ENCODE measurements at regions not wholly inside any gene's neighbourhood (a gene's known extent, or its start where the extent isn't known, plus 50 kb on each side); places are given as distances from the start of the nearest gene placed in this dataset.
"Not testable (repeated sequence)": the region's sequence is repeated elsewhere in the genome, so short reads cannot be mapped to it uniquely, and the experiment has no call there.

DNA sequence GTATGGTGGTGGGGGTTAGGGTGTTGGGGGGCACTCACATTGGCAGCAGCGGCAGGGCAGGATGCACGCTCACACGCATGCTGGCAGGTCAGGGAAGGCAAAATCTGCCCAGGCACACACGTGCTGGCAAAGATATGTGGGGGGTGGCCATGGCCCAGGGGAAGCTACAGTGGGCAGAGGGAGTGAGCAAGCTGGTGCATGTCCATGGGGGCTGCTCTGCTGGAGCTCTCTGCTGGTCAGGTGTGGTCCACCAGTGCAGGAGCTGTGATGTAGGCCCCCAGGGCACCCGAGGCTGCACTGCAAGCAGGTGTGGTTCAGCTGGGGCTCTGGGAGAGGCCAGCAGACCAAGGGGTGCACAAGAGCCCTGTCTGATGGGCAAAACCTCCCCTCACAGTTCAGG, 491.5 kb upstream of the TNP1 start:
- H3K4me3 ChIP-seq (ENCODE audit: low read length), result no peak overlapping the region
- 76% methylated on average over 5 of the region's 5 CpGs for WGBS
- no peaks in the 10 kb centered on the region for H3K9me3 ChIP-seq (ENCODE audit: insufficient read depth, low read depth, low read length)
- H3K9ac ChIP-seq (ENCODE audit: low read depth, low read length), result no peak overlapping the region
- no peaks in the 10 kb centered on the region for H3K27me3 ChIP-seq (ENCODE audit: insufficient read depth, low read length)
- no peaks in the 10 kb centered on the region for H3K4me1 ChIP-seq (ENCODE audit: insufficient read depth, low read length)
- no peak overlapping the region for H3K27ac ChIP-seq (ENCODE audit: low read depth, low read length)
- H3K36me3 ChIP-seq (ENCODE audit: insufficient read depth, low read length), result no peaks in the 10 kb centered on the region

DNA sequence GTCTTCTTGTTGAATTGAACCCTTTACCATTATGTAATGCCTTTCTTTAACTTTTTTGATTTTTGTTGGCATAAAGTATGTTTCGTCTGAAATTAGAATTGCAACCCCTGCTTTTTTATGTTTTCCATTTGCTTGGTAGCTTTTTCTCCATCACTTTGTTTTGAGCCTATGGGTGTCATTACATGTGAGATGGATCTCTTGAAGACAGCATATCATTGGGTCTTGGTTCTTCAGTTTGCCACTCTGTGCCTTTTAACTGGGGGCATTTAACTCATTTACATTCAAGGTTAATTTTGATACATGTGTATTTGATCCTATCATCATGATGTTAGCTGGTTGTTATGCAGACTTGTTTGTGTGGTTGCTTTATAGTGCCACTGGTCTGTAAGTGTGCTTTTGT, 489.4 kb upstream of the TNP1 start:
- no peaks in the 10 kb centered on the region for H3K9me3 ChIP-seq (ENCODE audit: insufficient read depth, low read depth, low read length)
- H3K4me3 ChIP-seq (ENCODE audit: low read length), result no peak overlapping the region
- no peaks in the 10 kb centered on the region for H3K4me1 ChIP-seq (ENCODE audit: insufficient read depth, low read length)
- H3K27ac ChIP-seq (ENCODE audit: low read depth, low read length), result no peak overlapping the region
- WGBS, result 0% methylated on average over 1 of the region's 1 CpG
- no peak overlapping the region for H3K9ac ChIP-seq (ENCODE audit: low read depth, low read length)
- H3K27me3 ChIP-seq (ENCODE audit: insufficient read depth, low read length), result no peaks in the 10 kb centered on the region
- no peaks in the 10 kb centered on the region for H3K36me3 ChIP-seq (ENCODE audit: insufficient read depth, low read length)

DNA sequence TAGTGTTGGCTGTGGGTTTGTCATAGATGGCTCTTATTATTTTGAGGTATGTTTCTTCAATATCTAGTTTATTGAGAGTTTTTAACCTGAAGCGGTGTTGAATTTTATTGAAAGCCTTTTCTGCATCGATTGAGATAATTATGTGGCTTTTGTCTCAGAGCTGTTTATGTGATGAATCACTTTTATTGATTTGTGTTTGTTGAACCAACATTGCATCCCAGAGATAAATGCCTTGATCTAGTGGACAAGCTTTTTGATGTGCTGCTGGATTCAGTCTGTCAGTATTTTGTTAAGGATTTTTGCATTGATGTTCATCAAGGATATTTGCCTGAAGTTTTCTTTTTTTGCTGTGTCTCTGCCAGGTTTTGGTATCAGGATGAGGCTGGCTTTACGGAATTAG, 487.8 kb upstream of the TNP1 start:
- H3K9me3 ChIP-seq (ENCODE audit: insufficient read depth, low read depth, low read length); H3K27me3 ChIP-seq (ENCODE audit: insufficient read depth, low read length); H3K9ac ChIP-seq (ENCODE audit: low read depth, low read length); H3K36me3 ChIP-seq (ENCODE audit: insufficient read depth, low read length); H3K4me3 ChIP-seq (ENCODE audit: low read length); H3K4me1 ChIP-seq (ENCODE audit: insufficient read depth, low read length); H3K27ac ChIP-seq (ENCODE audit: low read depth, low read length): not testable (repeated sequence)
- 46% methylated on average over 2 of the region's 3 CpGs for WGBS

DNA sequence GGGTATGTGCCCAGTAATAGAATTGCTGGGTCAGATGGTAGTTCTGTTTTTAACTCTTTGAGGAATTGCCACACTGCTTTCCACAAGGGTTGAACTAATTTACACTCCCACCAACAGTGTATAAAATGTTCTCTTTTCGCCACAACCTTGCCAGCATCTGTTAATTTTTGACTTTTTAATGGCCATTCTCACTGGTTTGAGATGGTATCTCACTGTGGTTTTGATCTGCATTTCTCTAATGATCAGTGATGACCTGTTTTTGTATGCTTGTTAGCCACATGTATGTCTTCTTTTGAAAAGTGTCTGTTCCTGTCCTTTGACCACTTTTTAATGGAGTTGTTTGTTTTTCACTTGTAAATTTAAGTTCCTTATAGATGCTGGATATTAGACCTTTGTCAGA, 486.2 kb upstream of the TNP1 start:
- not testable (repeated sequence) for H3K9me3 ChIP-seq (ENCODE audit: insufficient read depth, low read depth, low read length)

DNA sequence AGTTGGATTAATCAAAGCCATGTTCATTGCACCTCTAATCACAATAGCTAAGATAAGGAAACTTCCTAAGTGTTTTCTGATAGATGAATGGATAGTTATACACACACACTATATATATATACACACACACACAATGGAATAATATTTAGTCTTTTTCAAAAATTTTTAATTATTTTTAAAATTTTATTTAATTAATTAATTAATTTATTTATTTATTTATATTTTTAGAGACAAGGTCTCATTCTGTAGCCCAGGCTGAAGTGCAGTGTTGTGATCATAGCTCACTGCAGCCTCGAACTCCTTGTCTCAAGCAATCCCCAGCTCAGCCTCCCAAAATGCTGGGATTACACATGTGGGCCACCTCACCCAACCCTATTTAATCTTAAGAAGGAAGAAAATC, 481.0 kb upstream of the TNP1 start:
- Histone ChIP-seq H3K4me1 (ENCODE audit: insufficient read depth, low read length) (peaks cover 11% of the 10 kb centered on the region; the same call in 1 of the 2 replicates), H3K27me3 (ENCODE audit: insufficient read depth, low read length) (no peaks in the 10 kb centered on the region), H3K4me3 (ENCODE audit: low read length) (no peak overlapping the region), H3K36me3 (ENCODE audit: insufficient read depth, low read length) (no peaks in the 10 kb centered on the region), H3K27ac (ENCODE audit: low read depth, low read length) (no peak overlapping the region), H3K9ac (ENCODE audit: low read depth, low read length) (no peak overlapping the region), H3K9me3 (ENCODE audit: insufficient read depth, low read depth, low read length) (no peaks in the 10 kb centered on the region)
- WGBS, result 77% methylated on average over 1 of the region's 1 CpG

More for the DNA sequence above, 486.2 kb upstream of the TNP1 start:
- 87% methylated on average over 1 of the region's 1 CpG for WGBS
- H3K4me1 ChIP-seq (ENCODE audit: insufficient read depth, low read length); H3K27me3 ChIP-seq (ENCODE audit: insufficient read depth, low read length); H3K4me3 ChIP-seq (ENCODE audit: low read length); H3K27ac ChIP-seq (ENCODE audit: low read depth, low read length); H3K9ac ChIP-seq (ENCODE audit: low read depth, low read length); H3K36me3 ChIP-seq (ENCODE audit: insufficient read depth, low read length): not testable (repeated sequence)

DNA sequence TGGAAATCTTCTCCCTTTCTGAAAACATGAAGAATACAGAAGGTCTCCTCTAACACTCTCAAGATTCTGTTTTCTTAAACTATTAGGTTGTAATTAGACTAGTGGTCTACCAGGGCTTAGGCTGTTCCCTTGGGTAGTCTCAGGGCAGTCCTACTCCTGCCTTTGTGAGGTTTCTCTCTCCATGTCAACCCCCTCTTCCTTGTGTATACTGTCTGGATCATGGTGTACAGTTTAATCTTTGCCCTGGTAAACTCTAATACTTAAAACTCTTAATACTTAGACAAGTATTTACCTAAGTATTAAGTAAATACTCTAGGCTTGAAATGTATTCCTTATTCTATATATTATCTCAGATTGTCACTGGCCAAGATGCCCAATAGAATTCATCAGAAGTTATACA, 480.3 kb upstream of the TNP1 start:
- Histone ChIP-seq H3K4me1 (ENCODE audit: insufficient read depth, low read length) (peaks cover 14% of the 10 kb centered on the region; the same call in 1 of the 2 replicates), H3K9ac (ENCODE audit: low read depth, low read length) (no peak overlapping the region), H3K4me3 (ENCODE audit: low read length) (no peak overlapping the region), H3K9me3 (ENCODE audit: insufficient read depth, low read depth, low read length) (no peaks in the 10 kb centered on the region), H3K27ac (ENCODE audit: low read depth, low read length) (no peak overlapping the region), H3K27me3 (ENCODE audit: insufficient read depth, low read length) (no peaks in the 10 kb centered on the region), H3K36me3 (ENCODE audit: insufficient read depth, low read length) (no peaks in the 10 kb centered on the region)

DNA sequence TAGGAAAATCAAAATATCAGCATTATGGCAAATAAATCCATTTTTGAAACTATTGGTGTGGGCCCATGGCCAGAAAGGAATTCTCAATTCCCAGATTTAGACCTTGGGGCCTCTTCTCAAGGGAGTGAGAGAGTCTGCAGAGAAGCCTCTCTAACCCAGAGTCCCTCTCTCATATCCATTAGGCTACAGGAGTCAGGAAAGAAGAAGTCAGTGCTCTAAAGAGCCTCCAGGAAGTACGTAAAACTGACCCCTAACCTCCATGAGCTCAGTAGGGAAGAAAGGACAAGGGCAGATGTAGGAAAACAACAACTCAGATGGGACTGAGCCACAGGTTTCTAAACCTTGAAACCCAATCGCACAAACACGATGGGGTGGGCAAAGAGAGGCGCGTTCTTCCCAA, 479.9 kb upstream of the TNP1 start:
- WGBS, result 95% methylated on average over 5 of the region's 5 CpGs
- H3K9ac ChIP-seq (ENCODE audit: low read depth, low read length), result no peak overlapping the region

DNA sequence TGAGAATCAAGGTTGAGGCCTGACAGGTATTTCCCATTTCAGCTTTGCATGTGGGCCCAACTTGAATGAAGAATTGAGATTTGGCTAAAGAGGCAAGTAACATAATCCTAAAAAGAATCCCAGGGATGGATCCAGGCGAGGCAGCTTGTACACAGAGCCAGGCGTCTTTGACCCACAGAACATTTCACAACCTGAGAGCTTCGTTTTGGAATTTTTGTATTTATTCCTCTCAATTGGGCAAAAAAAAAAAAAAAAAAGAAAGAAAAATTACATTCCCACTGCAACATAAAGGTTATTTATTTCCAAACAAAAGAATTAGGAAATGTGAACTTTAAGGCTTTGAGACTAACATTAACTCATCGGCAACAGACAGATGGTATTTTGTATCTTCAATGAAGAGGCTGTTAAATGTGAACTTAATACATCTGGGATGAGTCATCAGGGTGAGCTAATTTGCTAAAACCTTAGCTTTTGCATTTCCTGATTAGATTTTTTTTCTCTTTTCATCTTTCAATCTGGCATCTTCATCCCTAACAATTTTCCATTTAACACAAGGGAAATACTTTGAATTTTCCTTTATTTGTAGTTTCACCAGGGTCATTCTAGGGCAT, 478.5 kb upstream of the TNP1 start:
- Histone ChIP-seq H3K27ac (ENCODE audit: low read depth, low read length) (no peak overlapping the region), H3K4me3 (ENCODE audit: low read length) (no peak overlapping the region), H3K36me3 (ENCODE audit: insufficient read depth, low read length) (no peaks in the 10 kb centered on the region), H3K9me3 (ENCODE audit: insufficient read depth, low read depth, low read length) (no peaks in the 10 kb centered on the region), H3K27me3 (ENCODE audit: insufficient read depth, low read length) (no peaks in the 10 kb centered on the region), H3K9ac (ENCODE audit: low read depth, low read length) (no peak overlapping the region), H3K4me1 (ENCODE audit: insufficient read depth, low read length) (peaks cover 20% of the 10 kb centered on the region; the same call in 1 of the 2 replicates)
- WGBS, result 82% methylated on average over 3 of the region's 4 CpGs

More for the DNA sequence above, 479.9 kb upstream of the TNP1 start:
- Histone ChIP-seq H3K27ac (ENCODE audit: low read depth, low read length) (no peak overlapping the region), H3K9me3 (ENCODE audit: insufficient read depth, low read depth, low read length) (no peaks in the 10 kb centered on the region), H3K27me3 (ENCODE audit: insufficient read depth, low read length) (no peaks in the 10 kb centered on the region), H3K36me3 (ENCODE audit: insufficient read depth, low read length) (no peaks in the 10 kb centered on the region), H3K4me1 (ENCODE audit: insufficient read depth, low read length) (peaks cover 18% of the 10 kb centered on the region; the same call in 1 of the 2 replicates), H3K4me3 (ENCODE audit: low read length) (no peak overlapping the region)

DNA sequence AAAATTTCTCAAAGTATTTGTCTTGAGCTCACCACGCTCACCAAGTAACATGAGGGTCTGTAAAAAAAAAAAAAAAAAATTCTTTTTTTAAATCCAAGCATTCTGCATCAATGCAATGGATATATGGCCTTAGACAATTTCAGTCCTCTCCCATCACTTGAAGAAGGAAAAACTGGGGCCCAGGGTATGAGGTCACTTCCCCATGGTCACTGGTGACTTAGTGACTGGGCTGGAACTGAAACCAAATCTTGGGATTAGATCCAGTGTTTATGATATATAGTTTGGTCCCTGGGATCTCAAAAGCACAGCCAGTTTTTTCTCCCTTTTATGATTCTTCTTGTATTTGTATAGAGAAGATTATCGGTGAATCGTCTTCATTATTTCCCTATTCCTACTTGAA, 477.9 kb upstream of the TNP1 start:
- no peak overlapping the region for H3K27ac ChIP-seq (ENCODE audit: low read depth, low read length)
- no peaks in the 10 kb centered on the region for H3K9me3 ChIP-seq (ENCODE audit: insufficient read depth, low read depth, low read length)
- no peak overlapping the region for H3K9ac ChIP-seq (ENCODE audit: low read depth, low read length)
- H3K36me3 ChIP-seq (ENCODE audit: insufficient read depth, low read length), result no peaks in the 10 kb centered on the region
- H3K27me3 ChIP-seq (ENCODE audit: insufficient read depth, low read length), result no peaks in the 10 kb centered on the region
- WGBS, result no CpG with 5 or more reads among the region's 3 CpGs
- peaks cover 20% of the 10 kb centered on the region; the same call in 1 of the 2 replicates for H3K4me1 ChIP-seq (ENCODE audit: insufficient read depth, low read length)
- no peak overlapping the region for H3K4me3 ChIP-seq (ENCODE audit: low read length)

DNA sequence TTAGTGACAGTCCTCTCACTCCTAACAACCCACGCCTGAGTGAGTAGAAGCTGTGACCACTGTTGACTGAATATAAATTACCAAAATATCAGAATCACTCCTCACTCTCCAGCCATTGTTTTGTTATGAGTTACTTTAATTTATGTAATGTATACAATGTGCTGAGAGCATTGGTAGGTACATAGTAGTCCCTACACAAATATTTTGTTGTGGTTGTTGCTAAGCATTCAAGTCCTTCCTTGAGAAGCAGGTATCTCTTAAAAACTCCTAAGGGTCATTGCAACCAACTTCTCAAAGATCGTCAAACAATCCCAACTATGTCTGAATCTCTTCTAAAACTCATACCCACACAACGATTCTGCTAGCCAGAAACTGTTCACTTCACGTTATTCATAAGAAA, 476.8 kb upstream of the TNP1 start:
- H3K27me3 ChIP-seq (ENCODE audit: insufficient read depth, low read length), result no peaks in the 10 kb centered on the region
- peaks cover 25% of the 10 kb centered on the region for H3K4me1 ChIP-seq (ENCODE audit: insufficient read depth, low read length)
- H3K4me3 ChIP-seq (ENCODE audit: low read length), result no peak overlapping the region
- no peaks in the 10 kb centered on the region for H3K9me3 ChIP-seq (ENCODE audit: insufficient read depth, low read depth, low read length)
- WGBS, result 95% methylated on average over 3 of the region's 4 CpGs
- no peaks in the 10 kb centered on the region for H3K36me3 ChIP-seq (ENCODE audit: insufficient read depth, low read length)
- H3K27ac ChIP-seq (ENCODE audit: low read depth, low read length), result no peak overlapping the region
- no peak overlapping the region for H3K9ac ChIP-seq (ENCODE audit: low read depth, low read length)

DNA sequence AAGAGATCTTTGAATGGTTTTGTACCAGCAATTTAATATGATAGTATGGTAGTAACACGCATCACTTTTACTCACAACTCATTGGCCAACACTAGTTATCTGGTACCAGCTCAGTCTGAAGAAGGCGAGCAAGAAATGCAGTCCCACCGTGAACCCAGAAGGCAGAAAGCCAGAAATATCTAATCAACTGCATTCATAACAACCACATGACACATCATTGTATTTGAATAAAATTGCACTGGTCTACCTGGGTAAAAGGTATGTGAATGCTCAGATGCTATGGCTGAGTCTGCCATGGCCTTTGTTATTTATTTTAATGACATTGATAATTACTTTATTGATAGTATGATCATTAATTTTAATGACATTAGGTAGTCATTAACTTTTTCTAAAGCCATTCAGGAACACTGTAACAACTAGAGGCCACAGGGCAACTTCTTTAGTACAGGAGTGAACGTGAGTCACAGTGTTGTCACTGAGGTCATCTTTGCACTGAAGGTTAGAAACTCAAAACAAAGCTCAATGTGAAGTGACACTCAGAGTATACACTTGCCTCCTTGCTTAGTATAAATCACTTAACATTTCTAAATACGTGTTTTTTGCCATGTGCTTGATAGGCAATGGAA, 475.6 kb upstream of the TNP1 start:
- WGBS, result 88% methylated on average over 5 of the region's 5 CpGs

DNA sequence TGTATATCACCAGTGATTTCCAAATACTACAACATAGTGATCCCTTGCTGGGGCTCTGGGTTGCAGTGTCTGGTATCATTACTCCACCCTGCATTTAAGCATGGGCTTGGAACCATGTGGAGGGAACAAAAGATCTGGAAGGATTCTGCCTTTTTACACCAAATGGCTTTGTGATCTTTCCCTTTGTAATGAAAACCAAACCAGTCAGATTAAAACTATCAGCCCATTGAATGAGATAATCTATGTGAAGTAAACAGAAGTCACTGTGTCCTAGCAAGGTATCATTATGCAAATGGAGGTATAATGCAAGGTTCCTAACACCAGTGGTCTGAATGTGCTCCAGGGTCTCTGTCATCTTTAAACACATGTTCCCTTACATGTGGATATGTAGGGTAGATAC, 474.7 kb upstream of the TNP1 start:
- Histone ChIP-seq H3K9ac (ENCODE audit: low read depth, low read length) (no peak overlapping the region), H3K36me3 (ENCODE audit: insufficient read depth, low read length) (no peaks in the 10 kb centered on the region), H3K4me1 (ENCODE audit: insufficient read depth, low read length) (peaks cover 32% of the 10 kb centered on the region), H3K4me3 (ENCODE audit: low read length) (no peak overlapping the region), H3K9me3 (ENCODE audit: insufficient read depth, low read depth, low read length) (no peaks in the 10 kb centered on the region), H3K27ac (ENCODE audit: low read depth, low read length) (no peak overlapping the region), H3K27me3 (ENCODE audit: insufficient read depth, low read length) (no peaks in the 10 kb centered on the region)

More for the DNA sequence above, 475.6 kb upstream of the TNP1 start:
- Histone ChIP-seq H3K9me3 (ENCODE audit: insufficient read depth, low read depth, low read length) (no peaks in the 10 kb centered on the region), H3K27me3 (ENCODE audit: insufficient read depth, low read length) (no peaks in the 10 kb centered on the region), H3K36me3 (ENCODE audit: insufficient read depth, low read length) (no peaks in the 10 kb centered on the region), H3K4me3 (ENCODE audit: low read length) (no peak overlapping the region), H3K4me1 (ENCODE audit: insufficient read depth, low read length) (peaks cover 32% of the 10 kb centered on the region), H3K9ac (ENCODE audit: low read depth, low read length) (no peak overlapping the region), H3K27ac (ENCODE audit: low read depth, low read length) (no peak overlapping the region)
